Parathyroid adenoma (tissue), 2 donors: ENCODE measurements at regions not wholly inside any gene's neighbourhood (a gene's known extent, or its start where the extent isn't known, plus 50 kb on each side); places are given as distances from the start of the nearest gene placed in this dataset.

Source experiments
- H2AFZ ChIP-seq: fragments of 300-600 bp; sonication (generic); one replicate; pipeline ENCODE4 v1.7.0; 2017; ENCODE audit warnings: antibody characterized with exemption, mild to moderate bottlenecking
- H3K27ac ChIP-seq: fragments of 300-600 bp; sonication (generic); one replicate; pipeline ENCODE4 v1.7.0; 2017
- H3K27me3 ChIP-seq: fragments of 300-600 bp; sonication (generic); one replicate; pipeline ENCODE4 v1.7.0; 2017; ENCODE audit warnings: low read length; ENCODE audit not compliant: control insufficient read depth, insufficient read depth
- H3K36me3 ChIP-seq: fragments of 300-600 bp; sonication (generic); one replicate; pipeline ENCODE4 v1.7.0; 2017; ENCODE audit warnings: low read length; ENCODE audit not compliant: control insufficient read depth, insufficient read depth
- H3K4me1 ChIP-seq: fragments of 300-600 bp; sonication (generic); one replicate; pipeline ENCODE4 v1.7.0; 2017; ENCODE audit warnings: control low read depth
- H3K4me2 ChIP-seq: fragments of 300-600 bp; sonication (generic); one replicate; pipeline ENCODE4 v1.7.0; 2017; ENCODE audit warnings: low read length
- H3K4me3 ChIP-seq: fragments of 300-600 bp; sonication (generic); one replicate; pipeline ENCODE4 v1.7.0; 2017; ENCODE audit warnings: low read depth, low read length
- H3K79me2 ChIP-seq: fragments of 300-600 bp; sonication (generic); one replicate; pipeline ENCODE4 v1.7.0; 2017; ENCODE audit warnings: control low read depth
- H3K9ac ChIP-seq: fragments of 300-600 bp; sonication (generic); one replicate; pipeline ENCODE4 v1.7.0; 2017; ENCODE audit warnings: mild to moderate bottlenecking
- H3K9me3 ChIP-seq: fragments of 300-600 bp; sonication (generic); one replicate; pipeline ENCODE4 v1.7.0; 2017; ENCODE audit warnings: low read length; ENCODE audit not compliant: control insufficient read depth
- CTCF ChIP-seq: fragments of 300-600 bp; sonication (generic); IDR thresholded peaks from one replicate; pipeline ENCODE4 v1.7.0; 2017; ENCODE audit warnings: antibody characterized with exemption, mild to moderate bottlenecking
- donor health status: primary hyperparathyroidism.

- TF ChIP-seq CTCF: no peak
Observed at GRCh38 chr14:38627163-38627562, 371.3 kb upstream of the CLEC14A start.

GRCh38 chr14:38623661-38624060 is 367.8 kb upstream of the CLEC14A start:
- TF ChIP-seq CTCF: no peak
- Histone ChIP-seq H3K4me1 (no peaks in the 10 kb centered on the region), H3K9me3 (no peaks in the 10 kb centered on the region), H3K27me3 (no peaks in the 10 kb centered on the region), H3K4me3 (no peak overlapping the region), H3K79me2 (no peaks in the 10 kb centered on the region), H3K27ac (no peak overlapping the region), H3K36me3 (no peaks in the 10 kb centered on the region), H3K4me2 (no peak overlapping the region), H3K9ac (no peak overlapping the region), H2AFZ (no peak overlapping the region)

More at GRCh38 chr14:38627163-38627562, 371.3 kb upstream of the CLEC14A start:
- Histone ChIP-seq H3K79me2 (no peaks in the 10 kb centered on the region), H3K9me3 (no peaks in the 10 kb centered on the region), H3K36me3 (no peaks in the 10 kb centered on the region), H3K9ac (no peak overlapping the region), H3K4me1 (no peaks in the 10 kb centered on the region), H3K27me3 (no peaks in the 10 kb centered on the region), H2AFZ (no peak overlapping the region), H3K4me2 (no peak overlapping the region), H3K4me3 (no peak overlapping the region), H3K27ac (no peak overlapping the region)

DNA sequence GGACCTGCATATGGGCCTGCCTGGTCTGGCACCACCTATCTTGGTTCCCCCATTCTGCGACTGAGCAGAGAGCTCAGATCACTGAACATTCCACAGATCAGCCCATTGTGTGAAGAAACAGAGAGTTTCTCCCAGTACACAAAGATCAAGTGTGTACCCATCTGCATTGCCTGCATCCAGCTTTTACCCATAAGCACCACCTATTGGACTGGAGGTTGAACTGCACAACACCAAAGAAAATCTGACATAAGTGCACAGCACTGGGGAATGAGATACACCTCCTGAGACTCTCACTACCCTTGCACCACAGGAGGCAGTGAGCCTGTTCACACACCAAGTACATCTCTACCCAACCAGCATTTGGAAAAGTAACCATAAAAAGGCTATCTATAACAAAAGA is 362.6 kb upstream of the CLEC14A start:
- Histone ChIP-seq H2AFZ (no peak overlapping the region), H3K9me3 (no peaks in the 10 kb centered on the region), H3K4me1 (no peaks in the 10 kb centered on the region), H3K79me2 (no peaks in the 10 kb centered on the region), H3K9ac (no peak overlapping the region), H3K36me3 (no peaks in the 10 kb centered on the region), H3K4me2 (no peak overlapping the region), H3K27ac (no peak overlapping the region), H3K4me3 (no peak overlapping the region), H3K27me3 (no peaks in the 10 kb centered on the region)
- no peak for TF ChIP-seq CTCF

- TF ChIP-seq CTCF: no peak
- Histone ChIP-seq H3K9ac (no peak overlapping the region), H3K4me1 (no peaks in the 10 kb centered on the region), H3K27me3 (no peaks in the 10 kb centered on the region), H3K27ac (no peak overlapping the region), H3K4me3 (no peak overlapping the region), H3K36me3 (no peaks in the 10 kb centered on the region), H3K4me2 (no peak overlapping the region), H3K79me2 (no peaks in the 10 kb centered on the region), H2AFZ (no peak overlapping the region), H3K9me3 (no peaks in the 10 kb centered on the region)
Observed at GRCh38 chr14:38616959-38617358, 361.1 kb upstream of the CLEC14A start.

DNA sequence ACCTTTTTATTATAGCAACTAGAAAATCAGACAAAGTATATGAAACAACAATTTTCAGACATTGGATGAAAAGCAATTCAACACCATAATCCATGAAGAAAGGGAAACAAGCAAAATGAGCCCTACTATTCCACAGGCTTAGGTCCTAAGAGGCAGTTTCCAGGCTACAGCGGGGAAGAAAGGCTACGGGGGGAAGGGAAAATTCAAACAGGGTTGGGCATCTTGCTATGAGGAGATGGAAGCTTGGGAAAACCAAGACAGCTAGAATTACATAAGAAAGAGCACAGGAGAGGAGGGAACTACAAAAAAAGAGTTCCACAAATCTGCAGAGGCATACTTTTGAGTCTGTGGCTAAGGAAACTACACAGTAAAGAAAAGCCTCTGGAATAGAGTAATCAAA is 356.0 kb upstream of the CLEC14A start:
- Histone ChIP-seq H3K4me3 (no peak overlapping the region), H3K9me3 (no peaks in the 10 kb centered on the region), H3K4me1 (no peaks in the 10 kb centered on the region), H2AFZ (no peak overlapping the region), H3K27ac (no peak overlapping the region), H3K4me2 (no peak overlapping the region), H3K79me2 (no peaks in the 10 kb centered on the region), H3K9ac (no peak overlapping the region), H3K27me3 (no peaks in the 10 kb centered on the region), H3K36me3 (no peaks in the 10 kb centered on the region)
- TF ChIP-seq CTCF: no peak
